ENCODE measurements at regions not wholly inside any gene's neighbourhood (a gene's known extent, or its start where the extent isn't known, plus 50 kb on each side); places are given as distances from the start of the nearest gene placed in this dataset.

DNA sequence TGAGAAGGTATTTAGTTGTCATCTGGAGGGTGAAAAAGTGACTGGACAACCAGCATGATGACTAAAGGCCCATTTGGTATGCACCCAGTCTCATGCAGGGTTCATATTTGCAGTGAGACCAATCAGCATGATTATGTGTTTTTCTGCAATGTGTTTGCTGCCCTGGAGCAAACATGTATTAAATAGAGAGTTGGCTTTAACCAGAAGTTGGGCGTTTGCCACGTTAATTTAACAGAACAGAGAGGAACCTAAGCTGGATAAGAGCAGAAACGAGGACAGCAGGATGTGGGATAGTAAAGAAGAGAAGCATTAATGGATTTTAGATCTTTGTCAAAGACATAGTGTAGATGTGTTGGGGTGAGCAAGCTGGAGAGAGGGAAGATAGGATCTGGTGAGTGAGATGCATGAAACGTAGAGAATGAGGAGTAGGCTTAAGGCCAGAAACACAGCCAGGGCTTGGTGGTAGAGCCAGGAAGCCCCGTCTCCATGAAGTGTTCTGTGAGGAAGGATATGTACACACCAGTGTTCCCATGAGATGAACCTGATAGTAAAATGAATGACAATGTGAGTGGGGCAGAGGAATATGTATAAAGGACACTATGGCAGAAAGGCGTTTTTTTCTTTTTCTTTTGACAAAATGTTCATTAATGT lies 164.0 kb upstream of the PDGFD start:
- ATAC-seq (no peak), DNase-seq (ENCODE audit: extremely low read depth in 1 of 4, low spot score in 3 of 4) (no peak), FAIRE-seq (no peak)
- no peaks in the 10 kb centered on the region for H3K9me3 ChIP-seq (replicated peaks; ENCODE audit: control insufficient read depth, insufficient read depth, low read depth, low read length)
- no peaks in the 10 kb centered on the region for H3K36me3 ChIP-seq (ENCODE audit: control insufficient read depth, insufficient read depth, low read length)
- no peaks in the 10 kb centered on the region for H4K20me1 ChIP-seq (replicated peaks; ENCODE audit: control insufficient read depth, insufficient read depth, low read length)
- no peaks in the 10 kb centered on the region for H3K9me1 ChIP-seq (ENCODE audit: control insufficient read depth, insufficient read depth, low read length)
- H3K4me1 ChIP-seq (replicated peaks in 1 of 2; ENCODE audit: control insufficient read depth in 2 of 2, insufficient read depth in 2 of 2, low read length in 2 of 2), result no peaks in the 10 kb centered on the region
- no peak overlapping the region for H3K4me3 ChIP-seq
- ChIA-PET POLR2A (no interaction called here), CTCF (ENCODE audit: low intra/inter-chr PET ratio) (no interaction called here)
- no TSS peak for BruUV-seq (replicated peaks)
- no peak overlapping the region for H3K4me2 ChIP-seq (ENCODE audit: insufficient read depth, low read length)
- no peak overlapping the region for H3K27ac ChIP-seq (ENCODE audit: extremely low read depth, low read depth, low read length)
- H3K9ac ChIP-seq (ENCODE audit: insufficient read depth in 1 of 2, low read depth in 2 of 2, low read length in 2 of 2), result no peak overlapping the region
- intact Hi-C loops (cut with micrococcal nuclease), result no loop called here
- in situ Hi-C loops (cut with MboI), result no loop called here
- no peaks in the 10 kb centered on the region for H3K79me2 ChIP-seq (ENCODE audit: control insufficient read depth, insufficient read depth, low read length)
- no peaks in the 10 kb centered on the region for H3K27me3 ChIP-seq (ENCODE audit: control insufficient read depth in 2 of 2, insufficient read depth in 2 of 2, low read length in 2 of 2)
- H2AFZ ChIP-seq (ENCODE audit: low read depth, low read length), result no peak overlapping the region
- 1% methylated on average over 6 of the region's 6 CpGs for WGBS (ENCODE audit: insufficient coverage, low coverage, missing lambda C conversion rate)
- TF ChIP-seq MYC (IDR thresholded peaks at IDR 0.05; ENCODE audit: low read depth, low read length), result no peak
- TF ChIP-seq MYC (CRISPR knock-in tag; IDR thresholded peaks at IDR 0.05; ENCODE audit: borderline replicate concordance, low read depth), result no peak
- TF ChIP-seq, protein P1, sequence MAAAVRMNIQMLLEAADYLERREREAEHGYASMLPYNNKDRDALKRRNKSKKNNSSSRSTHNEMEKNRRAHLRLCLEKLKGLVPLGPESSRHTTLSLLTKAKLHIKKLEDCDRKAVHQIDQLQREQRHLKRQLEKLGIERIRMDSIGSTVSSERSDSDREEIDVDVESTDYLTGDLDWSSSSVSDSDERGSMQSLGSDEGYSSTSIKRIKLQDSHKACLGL (CRISPR knock-in tag; IDR thresholded peaks at IDR 0.05; ENCODE audit: borderline replicate concordance, poor library complexity, severe bottlenecking), result no peak
- TF ChIP-seq SRSF1 (IDR thresholded peaks at IDR 0.05; ENCODE audit: low read depth, low read length), result no peak
- no peak for TF ChIP-seq POU5F1 (IDR thresholded peaks at IDR 0.05; ENCODE audit: borderline replicate concordance, low read depth, low read length, partially characterized antibody)
- TF ChIP-seq, protein P2, sequence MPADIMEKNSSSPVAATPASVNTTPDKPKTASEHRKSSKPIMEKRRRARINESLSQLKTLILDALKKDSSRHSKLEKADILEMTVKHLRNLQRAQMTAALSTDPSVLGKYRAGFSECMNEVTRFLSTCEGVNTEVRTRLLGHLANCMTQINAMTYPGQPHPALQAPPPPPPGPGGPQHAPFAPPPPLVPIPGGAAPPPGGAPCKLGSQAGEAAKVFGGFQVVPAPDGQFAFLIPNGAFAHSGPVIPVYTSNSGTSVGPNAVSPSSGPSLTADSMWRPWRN (IDR thresholded peaks at IDR 0.05; ENCODE audit: low read depth), result no peak
- TF ChIP-seq ZNF263 (CRISPR knock-in tag; IDR thresholded peaks at IDR 0.05; ENCODE audit: borderline replicate concordance), result no peak
- TF ChIP-seq DMBX1 (CRISPR knock-in tag; IDR thresholded peaks at IDR 0.05; ENCODE audit: borderline replicate concordance), result no peak
- TF ChIP-seq, protein P3, sequence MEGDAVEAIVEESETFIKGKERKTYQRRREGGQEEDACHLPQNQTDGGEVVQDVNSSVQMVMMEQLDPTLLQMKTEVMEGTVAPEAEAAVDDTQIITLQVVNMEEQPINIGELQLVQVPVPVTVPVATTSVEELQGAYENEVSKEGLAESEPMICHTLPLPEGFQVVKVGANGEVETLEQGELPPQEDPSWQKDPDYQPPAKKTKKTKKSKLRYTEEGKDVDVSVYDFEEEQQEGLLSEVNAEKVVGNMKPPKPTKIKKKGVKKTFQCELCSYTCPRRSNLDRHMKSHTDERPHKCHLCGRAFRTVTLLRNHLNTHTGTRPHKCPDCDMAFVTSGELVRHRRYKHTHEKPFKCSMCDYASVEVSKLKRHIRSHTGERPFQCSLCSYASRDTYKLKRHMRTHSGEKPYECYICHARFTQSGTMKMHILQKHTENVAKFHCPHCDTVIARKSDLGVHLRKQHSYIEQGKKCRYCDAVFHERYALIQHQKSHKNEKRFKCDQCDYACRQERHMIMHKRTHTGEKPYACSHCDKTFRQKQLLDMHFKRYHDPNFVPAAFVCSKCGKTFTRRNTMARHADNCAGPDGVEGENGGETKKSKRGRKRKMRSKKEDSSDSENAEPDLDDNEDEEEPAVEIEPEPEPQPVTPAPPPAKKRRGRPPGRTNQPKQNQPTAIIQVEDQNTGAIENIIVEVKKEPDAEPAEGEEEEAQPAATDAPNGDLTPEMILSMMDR (IDR thresholded peaks at IDR 0.05 in 2 of 3, conservative IDR thresholded peaks at IDR 0.05 in 1 of 3; ENCODE audit: insufficient read depth in 2 of 3, low read depth in 1 of 3, low read length in 3 of 3), result no peak
- TF ChIP-seq, protein P4, sequence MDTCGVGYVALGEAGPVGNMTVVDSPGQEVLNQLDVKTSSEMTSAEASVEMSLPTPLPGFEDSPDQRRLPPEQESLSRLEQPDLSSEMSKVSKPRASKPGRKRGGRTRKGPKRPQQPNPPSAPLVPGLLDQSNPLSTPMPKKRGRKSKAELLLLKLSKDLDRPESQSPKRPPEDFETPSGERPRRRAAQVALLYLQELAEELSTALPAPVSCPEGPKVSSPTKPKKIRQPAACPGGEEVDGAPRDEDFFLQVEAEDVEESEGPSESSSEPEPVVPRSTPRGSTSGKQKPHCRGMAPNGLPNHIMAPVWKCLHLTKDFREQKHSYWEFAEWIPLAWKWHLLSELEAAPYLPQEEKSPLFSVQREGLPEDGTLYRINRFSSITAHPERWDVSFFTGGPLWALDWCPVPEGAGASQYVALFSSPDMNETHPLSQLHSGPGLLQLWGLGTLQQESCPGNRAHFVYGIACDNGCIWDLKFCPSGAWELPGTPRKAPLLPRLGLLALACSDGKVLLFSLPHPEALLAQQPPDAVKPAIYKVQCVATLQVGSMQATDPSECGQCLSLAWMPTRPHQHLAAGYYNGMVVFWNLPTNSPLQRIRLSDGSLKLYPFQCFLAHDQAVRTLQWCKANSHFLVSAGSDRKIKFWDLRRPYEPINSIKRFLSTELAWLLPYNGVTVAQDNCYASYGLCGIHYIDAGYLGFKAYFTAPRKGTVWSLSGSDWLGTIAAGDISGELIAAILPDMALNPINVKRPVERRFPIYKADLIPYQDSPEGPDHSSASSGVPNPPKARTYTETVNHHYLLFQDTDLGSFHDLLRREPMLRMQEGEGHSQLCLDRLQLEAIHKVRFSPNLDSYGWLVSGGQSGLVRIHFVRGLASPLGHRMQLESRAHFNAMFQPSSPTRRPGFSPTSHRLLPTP (IDR thresholded peaks at IDR 0.05; ENCODE audit: borderline replicate concordance, extremely low read depth, insufficient read length), result no peak
- no peak for TF ChIP-seq DNMT1 (IDR thresholded peaks at IDR 0.05)
- no peak for TF ChIP-seq SIX5 (IDR thresholded peaks at IDR 0.05; ENCODE audit: borderline replicate concordance in 1 of 2, insufficient read depth in 1 of 2, low read depth in 1 of 2, low read length in 2 of 2)
- no peak for TF ChIP-seq ZNF445 (CRISPR knock-in tag; IDR thresholded peaks at IDR 0.05; ENCODE audit: low read depth)
- no peak for TF ChIP-seq RCOR1 (IDR thresholded peaks at IDR 0.05; ENCODE audit: borderline replicate concordance in 1 of 2, low read depth in 2 of 2, low read length in 2 of 2)
- no peak for TF ChIP-seq NR4A1 (CRISPR knock-in tag; IDR thresholded peaks at IDR 0.05)
- no peak for TF ChIP-seq NR4A1 (tag; IDR thresholded peaks at IDR 0.05)

Measured in K562 (cell line).